GM18505 (cell line): ENCODE measurements at regions not wholly inside any gene's neighbourhood (a gene's known extent, or its start where the extent isn't known, plus 50 kb on each side); places are given as distances from the start of the nearest gene placed in this dataset.

Experiments
- ATAC-seq: cut with Tn5 transposase; IDR thresholded peaks from one replicate; pipeline ENCODE4 v1.9.1; 2021; ENCODE audit not compliant: unreplicated experiment
- POLR2A ChIP-seq: IDR thresholded peaks from 4 replicates; pipeline ENCODE4 v1.6.1; 2011; ENCODE audit warnings: borderline replicate concordance; ENCODE audit not compliant: insufficient read depth, insufficient read length; ENCODE audit errors: extremely low read depth

DNA sequence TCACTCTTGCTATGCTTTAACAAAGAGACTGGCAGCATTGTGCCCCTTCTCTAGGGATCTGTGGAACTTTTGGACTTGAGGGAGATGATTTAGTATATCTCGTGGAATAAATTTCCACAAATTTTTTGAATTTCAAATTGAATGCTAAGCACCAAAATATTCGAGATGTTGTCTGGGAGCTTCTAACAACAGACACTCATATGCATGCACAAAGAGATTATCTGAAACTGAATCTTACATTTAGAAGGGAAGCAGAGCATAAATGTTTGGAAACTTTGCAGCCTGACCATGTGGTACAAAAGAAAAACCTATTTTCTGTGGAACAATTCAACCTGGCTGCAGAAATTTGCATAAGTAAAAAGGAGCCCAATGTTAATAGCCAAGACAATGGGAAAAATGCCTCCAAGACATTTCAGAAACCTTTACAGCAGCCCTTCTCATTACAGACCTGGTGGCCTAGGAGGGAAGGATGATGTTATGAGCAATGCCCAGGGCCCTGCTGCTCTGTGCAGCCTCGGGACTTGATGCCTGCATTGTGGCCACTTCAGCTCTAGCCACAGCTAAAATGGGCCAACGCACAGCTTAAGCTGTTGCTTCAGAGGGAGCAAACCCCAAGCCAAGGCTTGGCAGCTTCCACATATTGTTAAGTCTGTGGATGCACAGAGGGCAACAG lies 285.8 kb upstream of the FAM174A start:
- TF ChIP-seq POLR2A, result no peak

GRCh38 chr5:100232736-100233135 lies 302.4 kb upstream of the FAM174A start:
- TF ChIP-seq POLR2A, result no peak
- no peak for ATAC-seq

More for the DNA sequence above, 285.8 kb upstream of the FAM174A start:
- ATAC-seq, result no peak

DNA sequence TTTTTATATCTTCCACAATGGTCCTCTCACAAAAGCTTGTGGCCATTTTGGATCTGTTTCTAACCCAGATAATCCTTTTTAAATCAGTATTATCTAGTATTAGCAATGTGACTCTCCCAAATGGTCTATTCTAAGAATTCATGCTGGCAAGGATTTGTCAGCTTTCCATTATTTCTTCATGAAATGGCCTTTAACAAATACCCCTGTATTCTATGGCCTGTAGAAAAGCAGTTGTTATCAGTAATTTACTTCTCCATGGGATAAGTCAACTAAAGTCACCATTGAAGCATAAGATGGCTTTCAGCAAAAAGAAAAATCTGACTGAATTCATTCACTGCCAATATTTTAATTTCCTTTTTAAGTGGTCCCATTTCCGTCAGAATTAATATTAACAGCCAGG lies 346.4 kb upstream of the FAM174A start:
- TF ChIP-seq POLR2A, result no peak
- no peak for ATAC-seq

DNA sequence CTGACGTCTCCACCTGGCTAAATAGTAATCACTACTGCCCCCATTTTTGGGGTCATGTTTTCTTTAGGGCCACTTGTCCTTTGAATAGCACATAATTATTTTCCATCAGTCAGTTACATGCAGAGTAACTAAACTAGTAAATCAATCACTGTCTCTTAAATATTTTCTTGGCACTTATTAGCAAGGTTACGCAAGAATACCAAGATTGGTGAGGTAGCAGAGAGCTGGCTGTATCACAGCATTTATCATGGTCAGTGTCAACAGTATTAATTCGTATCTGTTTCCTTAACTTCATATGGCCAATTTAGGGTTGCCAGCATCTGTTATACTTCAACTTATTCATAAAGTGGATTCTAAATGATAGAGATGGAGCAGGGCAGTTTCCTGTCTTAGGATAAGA lies 346.8 kb upstream of the FAM174A start:
- no peak for ATAC-seq
- TF ChIP-seq POLR2A, result no peak

DNA sequence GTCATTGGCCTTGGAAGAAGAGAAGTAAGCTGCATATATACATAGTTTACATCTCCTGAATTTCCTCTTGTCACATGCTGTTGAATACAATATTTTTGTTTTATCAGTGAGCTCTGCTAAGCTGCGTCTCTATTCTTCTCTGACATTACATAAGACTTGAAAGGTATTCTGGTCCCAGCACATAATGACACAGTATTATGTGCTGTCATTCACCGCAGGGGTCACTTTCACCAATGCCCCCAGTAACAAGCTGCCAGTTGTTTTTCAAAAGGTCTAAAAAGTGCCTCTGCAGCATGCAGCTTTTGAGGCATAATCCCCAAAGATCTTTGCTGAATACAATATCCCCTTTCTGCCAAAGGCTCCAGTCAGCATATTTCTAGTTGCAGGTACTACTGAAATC lies 349.0 kb upstream of the FAM174A start:
- TF ChIP-seq POLR2A, result no peak
- no peak for ATAC-seq

DNA sequence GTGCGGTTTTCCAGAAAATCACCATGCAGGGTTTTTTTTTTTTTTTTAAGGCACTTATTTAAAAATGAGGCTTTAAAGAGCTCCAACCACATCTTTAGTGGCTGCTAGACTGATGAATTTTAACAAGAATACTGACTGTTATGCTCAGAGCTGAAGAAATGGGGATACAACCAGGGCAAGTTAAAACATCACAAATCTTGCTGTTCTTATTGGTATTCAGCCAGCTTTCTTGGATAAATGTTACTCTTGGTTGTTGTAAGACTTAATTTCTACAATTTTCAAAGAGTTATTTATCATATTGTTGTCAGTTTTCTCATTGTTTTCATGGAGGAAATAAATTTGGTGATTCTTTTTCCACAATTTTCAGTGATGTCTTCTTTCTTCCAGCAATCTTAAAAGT lies 352.8 kb upstream of the FAM174A start:
- ATAC-seq, result no peak
- TF ChIP-seq POLR2A, result no peak

GRCh38 chr5:100175346-100175745 lies 359.8 kb upstream of the FAM174A start:
- no peak for ATAC-seq
- no peak for TF ChIP-seq POLR2A

GRCh38 chr5:100165309-100165708 lies 369.9 kb upstream of the FAM174A start:
- ATAC-seq, result peak; percentile 100

DNA sequence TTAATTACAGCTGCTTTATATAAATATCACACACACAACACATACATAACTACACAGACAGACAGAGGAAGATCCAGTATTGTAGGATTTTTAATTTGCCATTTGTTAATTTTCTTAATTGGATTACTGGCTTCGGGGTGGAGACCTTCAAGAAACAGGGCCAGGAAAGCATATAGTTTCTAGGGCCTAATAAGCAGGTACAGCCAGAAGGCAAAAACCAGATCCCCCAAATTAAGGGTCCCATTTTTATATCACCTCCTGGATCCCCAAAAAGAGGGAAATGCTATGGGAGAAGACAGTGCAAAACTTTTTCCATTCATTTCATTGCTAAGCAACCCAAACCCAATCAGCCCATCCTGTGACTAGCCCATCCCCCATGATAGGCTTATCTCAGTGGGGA lies 373.3 kb upstream of the FAM174A start:
- ATAC-seq, result no peak
- TF ChIP-seq POLR2A, result no peak

More at GRCh38 chr5:100165309-100165708, 369.9 kb upstream of the FAM174A start:
- no peak for TF ChIP-seq POLR2A

DNA sequence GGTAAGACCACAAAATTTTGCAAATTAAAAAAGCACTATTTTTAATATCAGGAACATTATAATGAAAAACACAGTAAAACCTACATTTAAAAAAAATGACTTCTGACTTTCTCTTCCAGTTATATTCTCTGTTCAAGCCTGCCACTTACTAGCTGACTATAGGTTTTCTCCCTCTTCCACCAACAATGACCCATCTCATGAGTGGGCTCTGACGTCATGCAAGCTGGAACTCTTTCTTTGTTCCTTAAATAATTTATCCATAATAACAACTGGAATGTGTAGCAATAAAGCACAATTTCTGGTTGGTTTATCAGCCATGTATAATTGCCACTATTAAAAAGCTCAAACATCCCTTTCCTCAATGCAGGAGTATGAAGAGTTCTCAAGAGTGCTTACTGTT lies 378.1 kb upstream of the FAM174A start:
- ATAC-seq, result no peak

DNA sequence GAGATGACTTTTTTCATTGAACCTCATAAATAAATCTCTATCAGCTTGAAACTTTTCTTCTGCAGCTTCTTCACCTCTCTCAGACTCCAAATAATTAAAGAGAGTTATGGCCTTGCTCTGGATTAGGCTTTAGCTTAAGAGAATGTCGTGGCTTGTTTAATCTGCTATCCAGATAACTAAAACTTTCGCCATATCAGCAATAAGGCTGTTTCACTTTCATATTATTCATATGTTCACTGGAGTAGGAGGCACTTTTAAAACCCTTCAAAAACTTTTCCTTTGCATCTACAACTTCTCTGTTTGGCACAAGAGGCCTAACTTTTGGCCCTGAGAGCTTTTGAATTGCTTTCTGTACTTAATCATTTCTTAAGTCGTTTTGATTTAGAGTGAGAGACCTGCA lies 386.9 kb upstream of the FAM174A start:
- ATAC-seq, result no peak
- no peak for TF ChIP-seq POLR2A

More for the DNA sequence above, 378.1 kb upstream of the FAM174A start:
- no peak for TF ChIP-seq POLR2A

DNA sequence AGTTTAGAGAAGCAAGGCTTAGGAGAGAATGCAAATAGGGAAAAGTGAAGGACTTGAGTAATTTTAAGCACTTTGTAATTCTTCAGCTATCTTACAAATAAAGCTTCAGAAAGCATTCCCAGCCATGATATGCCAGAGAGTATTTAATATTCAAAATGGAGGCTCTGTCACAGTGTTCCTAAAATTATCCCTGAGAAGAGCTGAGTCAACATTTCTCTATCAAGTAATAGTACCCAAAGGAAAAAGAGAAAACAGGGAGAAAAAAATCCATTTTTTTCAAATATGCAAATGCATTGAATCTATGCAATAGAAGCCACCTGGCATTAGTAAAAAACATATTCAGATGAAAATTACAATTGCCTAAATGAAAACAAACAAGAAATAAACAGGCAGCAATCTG lies 392.6 kb upstream of the FAM174A start:
- no peak for TF ChIP-seq POLR2A
- ATAC-seq, result no peak

DNA sequence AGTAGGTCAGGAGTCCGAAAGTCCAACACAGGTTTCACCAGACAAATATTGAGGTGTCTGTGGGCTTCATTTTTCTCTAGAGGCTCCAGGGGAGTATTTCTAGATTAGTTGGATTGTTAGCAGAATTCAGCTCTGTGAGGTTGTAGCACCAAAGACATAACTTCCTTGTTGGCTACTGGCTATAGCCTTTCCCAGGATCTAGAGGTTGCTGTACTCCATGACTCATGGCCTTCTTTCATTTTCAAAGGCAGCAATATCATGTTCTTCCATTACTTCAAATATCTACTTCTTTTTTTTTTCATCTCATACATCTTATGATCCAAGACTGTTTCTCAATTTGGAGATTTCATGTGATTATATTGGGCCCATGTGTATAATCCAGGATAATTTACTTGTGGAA lies 404.0 kb upstream of the FAM174A start:
- TF ChIP-seq POLR2A, result no peak
- ATAC-seq, result no peak

DNA sequence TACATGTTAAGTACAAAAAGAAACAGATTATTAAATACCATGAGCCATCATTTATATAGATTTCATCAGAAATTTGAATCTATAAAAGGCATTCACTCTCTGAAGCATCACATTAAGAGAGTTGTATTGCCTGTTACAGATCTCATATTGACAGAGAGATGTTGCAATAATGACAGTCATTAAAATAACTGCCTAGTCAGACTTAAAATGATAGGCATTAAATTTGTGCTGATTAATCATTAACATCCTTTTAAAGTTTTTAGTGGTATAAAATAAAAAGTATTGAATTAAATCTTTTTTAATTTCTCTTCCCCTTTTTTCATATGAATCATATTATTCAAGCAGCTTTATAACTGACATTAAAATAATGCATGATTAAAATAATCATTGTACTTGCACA lies 404.9 kb upstream of the FAM174A start:
- TF ChIP-seq POLR2A, result no peak
- ATAC-seq, result no peak

DNA sequence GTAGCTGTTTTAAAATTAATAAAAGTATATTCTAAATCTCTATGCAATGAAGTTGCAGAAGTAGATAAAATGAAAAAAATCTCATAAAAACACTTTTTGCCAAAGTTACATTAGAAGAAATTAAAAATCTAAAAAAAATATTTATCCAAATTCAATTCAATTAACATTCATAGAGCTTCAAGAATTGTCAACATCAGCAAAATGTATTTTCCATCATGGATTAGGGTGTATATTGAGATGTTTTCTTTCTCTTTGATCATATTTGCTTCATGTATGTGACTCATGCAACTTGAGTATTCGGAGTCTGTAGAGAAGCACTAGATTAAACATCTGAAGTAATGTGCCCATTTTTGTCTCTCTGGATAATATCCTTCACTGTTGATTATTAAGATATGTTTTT lies 415.3 kb upstream of the FAM174A start:
- ATAC-seq, result no peak
- no peak for TF ChIP-seq POLR2A
